Anterior cingulate cortex (tissue), 58 donors: ENCODE measurements at regions not wholly inside any gene's neighbourhood (a gene's known extent, or its start where the extent isn't known, plus 50 kb on each side); places are given as distances from the start of the nearest gene placed in this dataset.
A peak's percentile ranks its signal among the peaks of the same experiment; 100 is the strongest.

Experiments used
- DNase-seq, 58 donors: peaks; one replicate each; lab custom pipeline; 2025; lab: John Stamatoyannopoulos, UW

- no peak for DNase-seq
Measured at GRCh38 chr4:178856139-178856800, 1414.0 kb upstream of the AGA start.

- no peak for DNase-seq
Measured at GRCh38 chr4:178871476-178871875, 1429.2 kb upstream of the AGA start.

- DNase-seq: no peak
Measured at GRCh38 chr4:178881937-178882336, 1439.7 kb upstream of the AGA start.

GRCh38 chr4:178894126-178894525, 1451.9 kb upstream of the AGA start:
- DNase-seq: no peak

- no peak for DNase-seq
Measured at GRCh38 chr4:178899084-178899483, 1456.8 kb upstream of the AGA start.

- no peak for DNase-seq
Measured at GRCh38 chr4:178917756-178918155, 1475.5 kb upstream of the AGA start.

- DNase-seq: peak in 1 of 58 donors; percentile 5
Measured at GRCh38 chr4:178937130-178937529, 1494.9 kb upstream of the AGA start.

- DNase-seq: no peak
Measured at GRCh38 chr4:178941975-178942374, 1499.7 kb upstream of the AGA start.

- no peak for DNase-seq
Measured at GRCh38 chr4:178953447-178954120, 1511.3 kb upstream of the AGA start.

GRCh38 chr4:178955614-178956013, 1513.4 kb upstream of the AGA start:
- no peak for DNase-seq

- DNase-seq: no peak
Measured at GRCh38 chr4:178958725-178959440, 1516.6 kb upstream of the AGA start.

GRCh38 chr4:178963446-178964045, 1521.3 kb upstream of the AGA start:
- DNase-seq: no peak

GRCh38 chr4:178966644-178967043, 1524.4 kb upstream of the AGA start:
- DNase-seq: no peak

GRCh38 chr4:178970433-178971140, 1528.3 kb upstream of the AGA start:
- DNase-seq: no peak

GRCh38 chr4:178976861-178977260, 1534.6 kb upstream of the AGA start:
- no peak for DNase-seq

GRCh38 chr4:178993306-178993705, 1551.1 kb upstream of the AGA start:
- no peak for DNase-seq

- DNase-seq: no peak
Measured at GRCh38 chr4:179001918-179002317, 1559.7 kb upstream of the AGA start.

- DNase-seq: no peak
Measured at GRCh38 chr4:179007755-179008154, 1565.5 kb upstream of the AGA start.

- DNase-seq: no peak
Measured at GRCh38 chr4:179017581-179017980, 1575.3 kb upstream of the AGA start.

GRCh38 chr4:179027569-179027968, 1585.3 kb upstream of the AGA start:
- peak in 1 of 58 donors; percentile 17 for DNase-seq

- DNase-seq: no peak
Measured at GRCh38 chr4:179028321-179028720, 1586.1 kb upstream of the AGA start.
